Heart right ventricle (tissue), 16 donors: ENCODE measurements at regions not wholly inside any gene's neighbourhood (a gene's known extent, or its start where the extent isn't known, plus 50 kb on each side); places are given as distances from the start of the nearest gene placed in this dataset.

ENCODE experiments used
- ATAC-seq, 8 donors: fragments of 200-7000 bp; cut with Tn5 transposase; one replicate each; pipeline ENCODE4 v1.9.1; 2020; ENCODE audit warnings: mild to moderate bottlenecking in 8 of 8, moderate library complexity in 8 of 8, moderate number of reproducible peaks in 1 of 8
- DNase-seq, 2 donors: peaks; one replicate each; pipeline ENCODE4 v3.0.0-alpha.2; 2020
- H3K27ac ChIP-seq, 10 donors: fragments of 200-600 bp; sonication (generic) in 2 of 10; one replicate each; pipeline versions ENCODE4 v1.5.0 to v1.8.0; 2020 to 2022; ENCODE audit warnings: mild to moderate bottlenecking in 3 of 10
- H3K27me3 ChIP-seq, 7 donors: fragments of 200-600 bp; one replicate each; pipeline ENCODE4 v1.8.0; 2021 to 2022; ENCODE audit warnings: mild to moderate bottlenecking in 2 of 7
- H3K36me3 ChIP-seq, 9 donors: fragments of 200-600 bp; sonication (generic) in 1 of 9; one replicate each; pipeline versions ENCODE4 v1.5.0 to v1.8.0; 2020 to 2022; ENCODE audit warnings: mild to moderate bottlenecking in 2 of 9
- H3K4me1 ChIP-seq, 9 donors: fragments of 200-600 bp; sonication (generic) in 1 of 9; one replicate each; pipeline versions ENCODE4 v1.5.0 to v1.8.0; 2020 to 2022; ENCODE audit warnings: mild to moderate bottlenecking in 4 of 9
- H3K4me3 ChIP-seq, 10 donors: fragments of 200-600 bp; sonication (generic) in 2 of 10; one replicate each; pipeline versions ENCODE4 v1.5.0 to v1.8.0; 2020 to 2022; ENCODE audit warnings: mild to moderate bottlenecking in 7 of 10, moderate library complexity in 2 of 10
- H3K9me3 ChIP-seq, 11 donors: fragments of 200-600 bp in 10 of 11; sonication (generic) in 2 of 11; one replicate each; pipeline versions ENCODE4 v1.5.0 to v1.8.0; 2013 to 2022; ENCODE audit warnings: mild to moderate bottlenecking in 2 of 11, control low read depth in 1 of 11, moderate library complexity in 1 of 11
- WGBS, 2 donors: extraction: QIAGEN DNeasy Blood & Tissue Kit; methylation state at CpG; one replicate each; pipeline ENCODE4 v1.1.7; 2013; ENCODE audit warnings: inconsistent platforms in 1 of 2; 5-methylcytosine and 5-hydroxymethylcytosine counted together
- intact Hi-C, 10 donors: fragments of 100-400 bp; cut with DNase I; formaldehyde crosslinking; loops; one replicate each; pipeline versions ENCODE4 v1.11.1 to v1.14.2; 2022
- TF ChIP-seq, protein P1 (sequence below), 9 donors: fragments of 200-600 bp; sonication (generic) in 2 of 9; IDR thresholded peaks; one replicate each; pipeline versions ENCODE4 v1.5.0 to v1.8.0; 2021 to 2022; ENCODE audit warnings: antibody characterized with exemption in 9 of 9, mild to moderate bottlenecking in 5 of 9, moderate library complexity in 1 of 9
- donor health status: Arrhythmogenic right ventricular cardiomyopathy.
- donor health status: ischemic (EF 13 %, LVEDD 7.1; RV severe dilation, severe dysfunction).
- donor health status: healthy with polysubstance abuse.
- donor health status: DM: no; HTN: yes; CAD: no.
- donor health status: DM: no; HTN: no; CAD: no.
- donor health status: ischemic (EF 25% LVEDD 6.9; RV normal size, moderate dysfunction).
- donor health status: ischemic (EF 25% LVEDD 5.7; RV mildly dilated, moderate dysfunction).
- donor health status: healthy.
- donor health status: DM: yes; HTN: yes; CAD: no.
- donor health status: Ischemic cardiomyopathy.
- donor health status: ischemic (EF 35%, LVEDD 5.7; RV mildly dilated, moderate dysfunction).
- donor health status: nonischemic (EF 11% LVEDD 7.7; RV severe dilation, severe dysfunction).
- donor health status: DM: yes; HTN: yes; CAD: no.
- donor health status: PGD.
- donor health status: ischemic (EF 29% LVEDD 5.4; RV normal size, mild dysfunction).
- donor health status: nonischemic (EF 23%, LVEDD 6.1; RV moderate dilation, normal function).

DNA sequence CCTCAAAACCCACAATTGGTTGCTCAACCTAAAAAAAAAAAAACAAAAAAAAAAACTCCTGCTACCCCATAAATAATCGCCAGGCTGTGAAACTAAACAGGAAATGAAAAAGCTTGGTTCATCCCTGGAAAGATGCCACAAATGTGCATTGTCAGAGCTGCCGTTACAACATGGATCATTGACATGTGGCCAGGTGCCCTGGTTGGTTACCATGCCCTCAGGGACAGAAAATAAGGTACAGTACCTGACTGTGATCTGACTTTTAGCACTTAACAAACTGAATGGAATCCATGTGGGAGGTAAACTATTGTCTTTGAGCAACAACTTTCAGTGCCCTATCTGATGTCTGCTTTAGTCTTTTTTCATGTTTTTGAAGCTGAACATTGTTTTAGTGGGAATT, 118.0 kb upstream of the RPL34 start:
- Histone ChIP-seq H3K27me3 (no peaks in the 10 kb centered on the region), H3K27ac (no peak overlapping the region), H3K36me3 (no peaks in the 10 kb centered on the region), H3K4me1 (no peaks in the 10 kb centered on the region), H3K4me3 (no peak overlapping the region), H3K9me3 (peaks cover 0 to 14% (median 4%) of the 10 kb centered on the region in 11 donors)
- DNase-seq = no peak
- 58 to 69% methylated on average over 2 of the region's 2 CpGs for WGBS, 2 donors
- intact Hi-C loops = no loop called here
- TF ChIP-seq, protein P1, sequence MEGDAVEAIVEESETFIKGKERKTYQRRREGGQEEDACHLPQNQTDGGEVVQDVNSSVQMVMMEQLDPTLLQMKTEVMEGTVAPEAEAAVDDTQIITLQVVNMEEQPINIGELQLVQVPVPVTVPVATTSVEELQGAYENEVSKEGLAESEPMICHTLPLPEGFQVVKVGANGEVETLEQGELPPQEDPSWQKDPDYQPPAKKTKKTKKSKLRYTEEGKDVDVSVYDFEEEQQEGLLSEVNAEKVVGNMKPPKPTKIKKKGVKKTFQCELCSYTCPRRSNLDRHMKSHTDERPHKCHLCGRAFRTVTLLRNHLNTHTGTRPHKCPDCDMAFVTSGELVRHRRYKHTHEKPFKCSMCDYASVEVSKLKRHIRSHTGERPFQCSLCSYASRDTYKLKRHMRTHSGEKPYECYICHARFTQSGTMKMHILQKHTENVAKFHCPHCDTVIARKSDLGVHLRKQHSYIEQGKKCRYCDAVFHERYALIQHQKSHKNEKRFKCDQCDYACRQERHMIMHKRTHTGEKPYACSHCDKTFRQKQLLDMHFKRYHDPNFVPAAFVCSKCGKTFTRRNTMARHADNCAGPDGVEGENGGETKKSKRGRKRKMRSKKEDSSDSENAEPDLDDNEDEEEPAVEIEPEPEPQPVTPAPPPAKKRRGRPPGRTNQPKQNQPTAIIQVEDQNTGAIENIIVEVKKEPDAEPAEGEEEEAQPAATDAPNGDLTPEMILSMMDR (IDR thresholded peaks at IDR 0.05) = no peak
- no peak for ATAC-seq

DNA sequence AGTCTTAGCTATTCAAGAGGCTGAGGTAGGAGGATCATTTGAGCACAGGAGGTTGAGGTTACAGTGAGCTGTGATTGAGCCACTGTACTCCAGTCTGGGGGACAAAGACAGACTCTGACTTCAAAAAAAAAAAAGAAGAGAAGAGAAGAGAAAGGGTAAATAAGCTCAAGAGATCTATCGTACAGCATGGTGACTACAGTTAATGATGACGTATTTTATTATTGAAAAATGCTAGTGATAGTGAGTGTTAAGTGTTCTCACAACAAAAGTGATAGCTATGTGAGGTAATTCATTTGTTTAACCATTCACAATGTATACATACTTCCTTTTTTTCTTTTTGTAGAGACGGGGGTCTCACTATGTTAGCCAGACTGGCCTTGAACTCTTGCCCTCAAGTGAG, 121.5 kb upstream of the RPL34 start:
- H3K9me3 ChIP-seq = peaks cover 0 to 43% (median 16%) of the 10 kb centered on the region in 11 donors
- no peaks in the 10 kb centered on the region for H3K4me1 ChIP-seq
- DNase-seq (no peak), ATAC-seq (no peak)
- H3K4me3 ChIP-seq = no peak overlapping the region
- 68 to 74% methylated on average over 3 of the region's 3 CpGs for WGBS, 2 donors
- H3K27ac ChIP-seq = no peak overlapping the region
- TF ChIP-seq, protein P1 (IDR thresholded peaks at IDR 0.05) = no peak
- intact Hi-C loops = no loop called here
- H3K36me3 ChIP-seq = no peaks in the 10 kb centered on the region
- H3K27me3 ChIP-seq = no peaks in the 10 kb centered on the region

DNA sequence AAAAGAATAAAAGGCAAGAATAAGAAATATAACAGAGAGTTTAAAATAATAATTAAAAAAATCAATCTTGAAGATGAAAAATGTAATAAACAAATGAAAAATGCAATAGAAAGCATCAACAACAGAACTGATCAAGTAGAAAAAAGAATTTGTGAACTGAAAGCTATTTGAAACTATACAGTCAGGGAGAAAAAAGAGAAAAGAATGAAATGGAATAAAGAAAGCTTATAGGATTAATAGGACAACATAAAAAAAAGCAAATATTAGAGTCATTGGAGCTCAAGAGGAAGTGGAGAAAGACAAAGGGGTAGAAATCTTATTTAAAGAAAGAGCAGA, 126.8 kb upstream of the RPL34 start:
- ATAC-seq (no peak), DNase-seq (no peak)
- H3K4me3 ChIP-seq = no peak overlapping the region
- no peaks in the 10 kb centered on the region for H3K4me1 ChIP-seq
- H3K27me3 ChIP-seq = no peaks in the 10 kb centered on the region
- TF ChIP-seq, protein P1 (IDR thresholded peaks at IDR 0.05) = no peak
- no peak overlapping the region for H3K27ac ChIP-seq
- no peaks in the 10 kb centered on the region for H3K36me3 ChIP-seq
- peaks cover 0 to 59% (median 28%) of the 10 kb centered on the region in 11 donors for H3K9me3 ChIP-seq
- intact Hi-C loops = no loop called here

DNA sequence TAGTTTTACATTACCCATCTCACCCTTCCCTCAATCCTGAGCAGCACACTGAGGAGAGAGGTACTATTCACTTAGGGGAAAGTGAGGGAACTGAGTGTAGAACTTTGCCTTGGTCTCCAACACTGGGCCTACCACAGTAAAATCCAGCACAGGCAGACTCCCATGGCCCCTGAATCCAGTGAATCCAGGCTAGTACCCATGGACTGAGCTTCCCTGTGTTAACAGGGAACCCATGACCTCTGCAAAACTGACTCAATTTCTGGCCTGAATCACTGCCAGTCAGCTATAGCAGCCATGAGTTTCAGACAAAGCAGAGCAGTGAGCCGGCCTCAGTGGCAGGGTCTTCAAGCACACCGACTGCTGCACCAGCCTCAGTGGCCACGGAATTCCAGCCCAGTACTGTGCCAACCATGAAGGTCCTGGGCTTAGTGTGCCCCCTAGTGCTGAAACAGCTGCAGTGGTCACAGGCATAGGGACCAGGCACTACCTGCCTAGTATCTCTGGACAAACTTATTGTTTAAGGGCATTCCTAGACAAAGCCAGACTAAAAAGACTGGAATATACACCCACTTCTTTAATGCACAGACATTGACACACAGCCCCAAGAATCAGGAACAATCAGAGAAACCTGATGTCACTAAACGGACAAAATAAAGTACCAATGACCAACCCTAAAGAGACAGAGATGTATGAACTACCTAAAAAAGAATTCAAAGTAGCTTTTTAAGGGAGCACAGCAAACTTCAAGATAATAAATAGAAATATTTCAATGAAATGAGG, 127.4 kb upstream of the RPL34 start:
- TF ChIP-seq, protein P1 (IDR thresholded peaks at IDR 0.05) = peak in 2 of 9 donors; percentile 12 to 24
- intact Hi-C loops = no loop called here
- Histone ChIP-seq H3K27ac (no peak overlapping the region), H3K4me1 (no peaks in the 10 kb centered on the region), H3K9me3 (peaks cover 0 to 59% (median 28%) of the 10 kb centered on the region in 11 donors), H3K4me3 (no peak overlapping the region), H3K27me3 (no peaks in the 10 kb centered on the region), H3K36me3 (no peaks in the 10 kb centered on the region)
- ATAC-seq (no peak), DNase-seq (no peak)
- 49 to 56% methylated on average over 4 of the region's 4 CpGs for WGBS, 2 donors
